Small intestine (tissue), 7 donors: ENCODE measurements at regions not wholly inside any gene's neighbourhood (a gene's known extent, or its start where the extent isn't known, plus 50 kb on each side); places are given as distances from the start of the nearest gene placed in this dataset.

Experiments used
- DNase-seq, 2 donors: peaks; one replicate each; pipeline versions ENCODE4 v3.0.0 to v3.0.0-alpha.2; 2013
- FAIRE-seq: peaks from 2 replicates; lab custom pipeline; 2012; peaks lifted over from hg19 to GRCh38; lab: Jason Lieb, UNC
- H3K27ac ChIP-seq, 3 donors: one replicate each; pipeline ENCODE4 v1.5.1; 2013; ENCODE audit warnings: low read length in 2 of 3, mild to moderate bottlenecking in 2 of 3, control low read depth in 1 of 3, inconsistent platforms in 1 of 3, low read depth in 1 of 3, moderate library complexity in 1 of 3
- H3K27me3 ChIP-seq, 3 donors: one replicate each; pipeline ENCODE4 v1.6.1; 2013; ENCODE audit warnings: low read length in 3 of 3, inconsistent platforms in 1 of 3; ENCODE audit not compliant: control insufficient read depth in 3 of 3, insufficient read depth in 3 of 3
- H3K36me3 ChIP-seq, 3 donors: one replicate each; pipeline ENCODE4 v1.6.1; 2013; ENCODE audit warnings: low read length in 3 of 3, inconsistent platforms in 1 of 3, low read depth in 1 of 3, mild to moderate bottlenecking in 1 of 3, moderate library complexity in 1 of 3; ENCODE audit not compliant: control insufficient read depth in 3 of 3, insufficient read depth in 2 of 3
- H3K4me1 ChIP-seq, 3 donors: one replicate each; pipeline ENCODE4 v1.6.1; 2013; ENCODE audit warnings: low read length in 2 of 3, inconsistent platforms in 1 of 3, low read depth in 1 of 3, mild to moderate bottlenecking in 1 of 3, moderate library complexity in 1 of 3; ENCODE audit not compliant: control insufficient read depth in 3 of 3, insufficient read depth in 2 of 3
- H3K4me3 ChIP-seq, 3 donors: one replicate each; pipeline ENCODE4 v1.5.1; 2013; ENCODE audit warnings: low read length in 3 of 3, control low read depth in 1 of 3, inconsistent platforms in 1 of 3, low read depth in 1 of 3, mild to moderate bottlenecking in 1 of 3, moderate library complexity in 1 of 3
- H3K9me3 ChIP-seq, 2 donors: one replicate each; pipeline ENCODE4 v1.6.1; 2013; ENCODE audit warnings: low read depth in 1 of 2, low read length in 1 of 2; ENCODE audit not compliant: control insufficient read depth in 2 of 2, insufficient read depth in 1 of 2
- WGBS, 3 donors: extraction: QIAGEN DNeasy Blood & Tissue Kit; methylation state at CpG; one replicate each; pipeline ENCODE4 v1.1.7; 2013; 5-methylcytosine and 5-hydroxymethylcytosine counted together
- donor health status: healthy with polysubstance abuse.
- donor health status: control.
- donor health status: control.
- donor health status: Bipolar disorder and iron deficiency.
- donor health status: healthy.

GRCh38 chr2:117055499-117056375, 758.8 kb upstream of the DDX18 start:
- Histone ChIP-seq H3K27ac (no peak overlapping the region), H3K4me1 (no peaks in the 10 kb centered on the region), H3K4me3 (no peak overlapping the region), H3K36me3 (no peaks in the 10 kb centered on the region), H3K9me3 (peaks cover 0 to 8% of the 10 kb centered on the region in 2 donors), H3K27me3 (no peaks in the 10 kb centered on the region)
- DNase-seq (no peak), FAIRE-seq (no peak)
- 87 to 90% (median 89%) methylated on average over 59 of the region's 59 CpGs for WGBS, 3 donors

- Histone ChIP-seq H3K36me3 (no peaks in the 10 kb centered on the region), H3K4me1 (no peaks in the 10 kb centered on the region), H3K9me3 (peaks cover 0 to 8% of the 10 kb centered on the region in 2 donors), H3K27me3 (no peaks in the 10 kb centered on the region), H3K4me3 (no peak overlapping the region), H3K27ac (no peak overlapping the region)
- WGBS, 3 donors = 85 to 91% (median 90%) methylated on average over 4 of the region's 4 CpGs
- no peak for FAIRE-seq
- no peak for DNase-seq
Observed at GRCh38 chr2:117056376-117056748, 758.1 kb upstream of the DDX18 start.

GRCh38 chr2:117057016-117057415, 757.5 kb upstream of the DDX18 start:
- WGBS, 3 donors = 30 to 52% (median 40%) methylated on average over 3 of the region's 3 CpGs
- H3K4me3 ChIP-seq = no peak overlapping the region
- no peaks in the 10 kb centered on the region for H3K36me3 ChIP-seq
- DNase-seq = peak; percentile 23 to 42
- peaks cover 0 to 8% of the 10 kb centered on the region in 2 donors for H3K9me3 ChIP-seq
- H3K27ac ChIP-seq = no peak overlapping the region
- no peaks in the 10 kb centered on the region for H3K27me3 ChIP-seq
- FAIRE-seq = no peak
- H3K4me1 ChIP-seq = no peaks in the 10 kb centered on the region

- H3K36me3 ChIP-seq = no peaks in the 10 kb centered on the region
- H3K27ac ChIP-seq = no peak overlapping the region
- H3K4me1 ChIP-seq = no peaks in the 10 kb centered on the region
- no peak for FAIRE-seq
- H3K27me3 ChIP-seq = no peaks in the 10 kb centered on the region
- peak in 1 of 2 donors; percentile 13 for DNase-seq
- peaks cover 0 to 8% of the 10 kb centered on the region in 2 donors for H3K9me3 ChIP-seq
- no peak overlapping the region for H3K4me3 ChIP-seq
- 38 to 47% (median 42%) methylated on average over 3 of the region's 3 CpGs for WGBS, 3 donors
Observed at GRCh38 chr2:117058366-117058765, 756.1 kb upstream of the DDX18 start.

GRCh38 chr2:117064021-117064420, 750.5 kb upstream of the DDX18 start:
- FAIRE-seq (no peak), DNase-seq (no peak)
- Histone ChIP-seq H3K4me3 (no peak overlapping the region), H3K27ac (no peak overlapping the region), H3K27me3 (no peaks in the 10 kb centered on the region), H3K36me3 (no peaks in the 10 kb centered on the region), H3K9me3 (no peaks in the 10 kb centered on the region), H3K4me1 (peaks cover 0 to 5% (median 0%) of the 10 kb centered on the region in 3 donors)
- 38 to 58% (median 55%) methylated on average over 2 of the region's 2 CpGs for whole genome bisulfite sequencing, 3 donors

- H3K4me3 ChIP-seq = no peak overlapping the region
- peaks cover 0 to 5% (median 0%) of the 10 kb centered on the region in 3 donors for H3K4me1 ChIP-seq
- H3K27me3 ChIP-seq = no peaks in the 10 kb centered on the region
- FAIRE-seq (no peak), DNase-seq (no peak)
- 72 to 89% (median 73%) methylated on average over 4 of the region's 4 CpGs for WGBS, 3 donors
- H3K27ac ChIP-seq = no peak overlapping the region
- H3K36me3 ChIP-seq = no peaks in the 10 kb centered on the region
- H3K9me3 ChIP-seq = peaks cover 0 to 5% of the 10 kb centered on the region in 2 donors
Observed at GRCh38 chr2:117065912-117066311, 748.6 kb upstream of the DDX18 start.

- no peak overlapping the region for H3K4me3 ChIP-seq
- H3K36me3 ChIP-seq = no peaks in the 10 kb centered on the region
- FAIRE-seq (no peak), DNase-seq (no peak)
- peak overlapping the region in 1 of 3 donors; percentile 60 for H3K27ac ChIP-seq
- 78 to 85% (median 82%) methylated on average over 4 of the region's 4 CpGs for WGBS, 3 donors
- peaks cover 0 to 17% of the 10 kb centered on the region in 2 donors for H3K9me3 ChIP-seq
- H3K27me3 ChIP-seq = no peaks in the 10 kb centered on the region
- H3K4me1 ChIP-seq = peaks cover 0 to 5% (median 0%) of the 10 kb centered on the region in 3 donors
Observed at GRCh38 chr2:117067900-117068299, 746.6 kb upstream of the DDX18 start.

GRCh38 chr2:117068371-117068770, 746.1 kb upstream of the DDX18 start:
- 30 to 52% (median 49%) methylated on average over 2 of the region's 2 CpGs for WGBS, 3 donors
- DNase-seq (peak; percentile 70 to 90), FAIRE-seq (no peak)
- H3K27ac ChIP-seq = peak overlapping the region in 1 of 3 donors; percentile 60
- peaks cover 0 to 17% of the 10 kb centered on the region in 2 donors for H3K9me3 ChIP-seq
- no peaks in the 10 kb centered on the region for H3K36me3 ChIP-seq
- no peak overlapping the region for H3K4me3 ChIP-seq
- peaks cover 0 to 5% (median 0%) of the 10 kb centered on the region in 3 donors for H3K4me1 ChIP-seq
- H3K27me3 ChIP-seq = no peaks in the 10 kb centered on the region
